LNCAP (cell line): ENCODE measurements at regions not wholly inside any gene's neighbourhood (a gene's known extent, or its start where the extent isn't known, plus 50 kb on each side); places are given as distances from the start of the nearest gene placed in this dataset.

ENCODE experiments used
- CTCF ChIP-seq: fragments of 450-650 bp; IDR thresholded peaks from 2 replicates; pipeline ENCODE4 v1.5.1; 2017; ENCODE audit warnings: mild to moderate bottlenecking

- no peak for TF ChIP-seq CTCF
Measured at GRCh38 chr5:158309088-158309807, 450.3 kb upstream of the CLINT1 start.

- no peak for TF ChIP-seq CTCF
Measured at GRCh38 chr5:158308429-158309025, 449.6 kb upstream of the CLINT1 start.

- TF ChIP-seq CTCF: no peak
Measured at GRCh38 chr5:158305861-158306260, 446.9 kb upstream of the CLINT1 start.

- no peak for TF ChIP-seq CTCF
Measured at GRCh38 chr5:158304607-158305006, 445.7 kb upstream of the CLINT1 start.

GRCh38 chr5:158303883-158304282 lies 444.9 kb upstream of the CLINT1 start:
- no peak for TF ChIP-seq CTCF

- no peak for TF ChIP-seq CTCF
Measured at GRCh38 chr5:158303275-158303674, 444.3 kb upstream of the CLINT1 start.

- TF ChIP-seq CTCF: no peak
Measured at GRCh38 chr5:158302029-158302428, 443.1 kb upstream of the CLINT1 start.
